K562 (cell line): ENCODE measurements at regions not wholly inside any gene's neighbourhood (a gene's known extent, or its start where the extent isn't known, plus 50 kb on each side); places are given as distances from the start of the nearest gene placed in this dataset.

Experiments used
- ATAC-seq: fragments of 200-7000 bp; cut with Tn5 transposase; 3 replicates; pipeline ENCODE4 v1.9.1; 2020; ENCODE audit warnings: moderate library complexity
- BruUV-seq: library from RNA; stranded (reverse); fragments of 400-500 nt; replicated peaks from 2 replicates; lab custom pipeline; 2021; lab: Mats Ljungman, UMichigan
- CTCF ChIA-PET: fragments of 300-600 bp; formaldehyde crosslinking; extraction: SDS; loops from one replicate; lab custom pipeline; 2021; ENCODE audit warnings: low intra/inter-chr PET ratio; lab: Yijun Ruan, JAX
- POLR2A ChIA-PET: fragments of 300-600, 350-650 bp; sonication (Branson Sonifier 250); formaldehyde crosslinking; extraction: SDS; loops from one replicate; lab custom pipeline; 2021; ENCODE audit warnings: antibody characterized with exemption, inconsistent platforms; lab: Yijun Ruan, JAX
- DNase-seq, 4 experiments: peaks; one replicate each; pipeline versions ENCODE4 v3.0.0 to v3.0.0-alpha.2; 2011 to 2018; ENCODE audit warnings: low spot score in 3 of 4, mixed read lengths in 3 of 4; ENCODE audit errors: extremely low read depth in 1 of 4
- FAIRE-seq: peaks from 2 replicates; lab custom pipeline; 2011; peaks lifted over from hg19 to GRCh38; lab: Jason Lieb, UNC
- H2AFZ ChIP-seq: 2 replicates; pipeline ENCODE4 v1.6.0; 2011; ENCODE audit warnings: low read depth, low read length, control low read depth, inconsistent platforms
- H3K27ac ChIP-seq: fragments of 200-600 bp; 3 replicates; pipeline ENCODE4 v1.8.0; 2011; ENCODE audit warnings: low read depth, mild to moderate bottlenecking, control low read depth, inconsistent platforms, low read length, moderate library complexity, mixed read lengths; ENCODE audit errors: extremely low read depth
- H3K27me3 ChIP-seq, 2 experiments: fragments of 300-600 bp in 1 of 2; 2 replicates in 1 of 2; 3 replicates in 1 of 2; pipeline versions ENCODE4 v1.6.0 to v1.8.0; 2011; ENCODE audit warnings: inconsistent platforms in 2 of 2, low read length in 2 of 2, mild to moderate bottlenecking in 1 of 2, mixed read lengths in 1 of 2, moderate library complexity in 1 of 2; ENCODE audit not compliant: control insufficient read depth in 2 of 2, insufficient read depth in 2 of 2
- H3K36me3 ChIP-seq: fragments of 300-600 bp; 3 replicates; pipeline ENCODE4 v1.8.0; 2011; ENCODE audit warnings: mild to moderate bottlenecking, low read length, inconsistent platforms; ENCODE audit not compliant: control insufficient read depth, insufficient read depth
- H3K4me1 ChIP-seq, 2 experiments: fragments of 200-600 bp in 1 of 2; replicated peaks in 1 of 2; 2 replicates in 1 of 2; 3 replicates in 1 of 2; pipeline versions ENCODE4 v1.5.1 to v1.8.0; 2011; ENCODE audit warnings: inconsistent platforms in 2 of 2, low read length in 2 of 2, mild to moderate bottlenecking in 1 of 2, mixed read lengths in 1 of 2, moderate library complexity in 1 of 2; ENCODE audit not compliant: control insufficient read depth in 2 of 2, insufficient read depth in 2 of 2
- H3K4me2 ChIP-seq: 2 replicates; pipeline ENCODE4 v1.6.1; 2011; ENCODE audit warnings: low read length, control low read depth, inconsistent platforms, mixed read lengths; ENCODE audit not compliant: insufficient read depth
- H3K4me3 ChIP-seq: fragments of 200-600 bp; sonication (generic), shearing (Covaris generic); 2 replicates; pipeline ENCODE4 v1.5.1; 2016; ENCODE audit warnings: control low read depth, inconsistent platforms
- H3K79me2 ChIP-seq: fragments of 200-600 bp; 3 replicates; pipeline ENCODE4 v1.8.0; 2011; ENCODE audit warnings: low read length, inconsistent platforms; ENCODE audit not compliant: control insufficient read depth, insufficient read depth
- H3K9ac ChIP-seq, 2 experiments: 2 replicates each; pipeline versions ENCODE4 v1.6.0 to v1.6.1; 2011; ENCODE audit warnings: low read depth in 2 of 2, low read length in 2 of 2, control low read depth in 1 of 2, inconsistent platforms in 1 of 2, mild to moderate bottlenecking in 1 of 2, mixed read lengths in 1 of 2; ENCODE audit not compliant: insufficient read depth in 1 of 2
- H3K9me1 ChIP-seq: one replicate; pipeline ENCODE4 v1.6.0; 2011; ENCODE audit warnings: inconsistent platforms, mild to moderate bottlenecking, low read length, moderate library complexity; ENCODE audit not compliant: control insufficient read depth, insufficient read depth
- H3K9me3 ChIP-seq: replicated peaks from 2 replicates; pipeline ENCODE4 v1.5.1; 2011; ENCODE audit warnings: low read depth, low read length, inconsistent platforms; ENCODE audit not compliant: control insufficient read depth, insufficient read depth
- H4K20me1 ChIP-seq: replicated peaks from 2 replicates; pipeline ENCODE4 v1.6.1; 2011; ENCODE audit warnings: low read length, inconsistent platforms, mixed read lengths; ENCODE audit not compliant: control insufficient read depth, insufficient read depth
- ATF7 ChIP-seq: fragments of 450-650 bp; IDR thresholded peaks from 2 replicates; pipeline ENCODE4 v1.7.1; 2014; ENCODE audit warnings: mild to moderate bottlenecking, moderate library complexity
- CC2D1A ChIP-seq: fragments of 450-650 bp; IDR thresholded peaks from 2 replicates; pipeline ENCODE4 v1.6.1; 2017; ENCODE audit warnings: mild to moderate bottlenecking
- CHD2 ChIP-seq: IDR thresholded peaks from 2 replicates; pipeline ENCODE4 v1.6.1; 2011; ENCODE audit warnings: low read depth, low read length
- ETV1 ChIP-seq: fragments of 450-650 bp; conservative IDR thresholded peaks from 2 replicates; pipeline ENCODE4 v1.6.1; 2016; ENCODE audit warnings: missing genetic modification characterization, control low read depth, low read depth, missing compliant biosample characterization
- FOXA1 ChIP-seq: fragments of 450-650 bp; IDR thresholded peaks from 2 replicates; pipeline ENCODE4 v1.6.1; 2016; ENCODE audit warnings: mild to moderate bottlenecking, borderline replicate concordance
- GATA2 ChIP-seq: sonication (generic); formaldehyde crosslinking; IDR thresholded peaks from 2 replicates; pipeline ENCODE4 v1.4.0; 2020; ENCODE audit warnings: mild to moderate bottlenecking, missing genetic modification reagents
- HIVEP1 ChIP-seq: fragments of 250-450 bp; sonication (Bioruptor Pico); IDR thresholded peaks from 2 replicates; pipeline ENCODE4 v1.4.0; 2020; ENCODE audit warnings: mild to moderate bottlenecking
- MBD2 ChIP-seq: sonication (generic); IDR thresholded peaks from 2 replicates; pipeline ENCODE4 v1.6.1; 2016; ENCODE audit warnings: low read depth, borderline replicate concordance
- NR1H2 ChIP-seq: sonication (generic); formaldehyde crosslinking; IDR thresholded peaks from 2 replicates; pipeline ENCODE4 v1.4.0; 2020; ENCODE audit warnings: mild to moderate bottlenecking, missing genetic modification reagents
- SMARCC2 ChIP-seq: fragments of 450-650 bp; IDR thresholded peaks from 2 replicates; pipeline ENCODE4 v1.6.1; 2017; ENCODE audit warnings: antibody characterized with exemption, moderate library complexity, mild to moderate bottlenecking, low read depth
- THRA ChIP-seq: fragments of 450-650 bp; IDR thresholded peaks from 2 replicates; pipeline ENCODE4 v1.6.1; 2017; ENCODE audit warnings: mild to moderate bottlenecking, moderate library complexity
- THRB ChIP-seq: fragments of 450-650 bp; formaldehyde crosslinking; conservative IDR thresholded peaks from 2 replicates; pipeline ENCODE4 v1.4.0; 2022; ENCODE audit warnings: mild to moderate bottlenecking, missing genetic modification characterization
- USF2 ChIP-seq: sonication (generic); formaldehyde crosslinking; IDR thresholded peaks from 2 replicates; pipeline ENCODE4 v1.5.0; 2020; ENCODE audit warnings: missing genetic modification reagents
- ZFP30 ChIP-seq: fragments of 250-450 bp; sonication (Bioruptor Pico); IDR thresholded peaks from 2 replicates; pipeline ENCODE4 v1.8.0; 2022; ENCODE audit warnings: moderate library complexity, mild to moderate bottlenecking, inconsistent platforms, borderline replicate concordance
- ZNF12 ChIP-seq: sonication (generic); formaldehyde crosslinking; IDR thresholded peaks from 2 replicates; pipeline ENCODE4 v1.4.0; 2020; ENCODE audit warnings: mild to moderate bottlenecking, missing genetic modification reagents
- ZNF3 ChIP-seq: fragments of 250-450 bp; sonication (Bioruptor Pico); IDR thresholded peaks from 2 replicates; pipeline ENCODE4 v1.5.0; 2021; ENCODE audit warnings: mild to moderate bottlenecking, moderate library complexity
- ZNF324 ChIP-seq: fragments of 250-450 bp; sonication (Bioruptor Pico); IDR thresholded peaks from 2 replicates; pipeline ENCODE4 v1.4.0; 2020; ENCODE audit warnings: mild to moderate bottlenecking
- ZNF445 ChIP-seq: fragments of 250-450 bp; sonication (Bioruptor Pico); IDR thresholded peaks from 2 replicates; pipeline ENCODE4 v1.4.0; 2020; ENCODE audit warnings: low read depth, mild to moderate bottlenecking, moderate library complexity
- ZNF561 ChIP-seq: fragments of 450-650 bp; formaldehyde crosslinking; conservative IDR thresholded peaks from 2 replicates; pipeline ENCODE4 v1.4.0; 2020; ENCODE audit warnings: mild to moderate bottlenecking, moderate library complexity
- WGBS: fragments of 100-300 bp; shearing (Covaris generic); methylation state at CpG from one replicate; pipeline ENCODE4 v1.1.6; 2016; ENCODE audit warnings: low coverage, mixed read lengths; ENCODE audit not compliant: insufficient coverage; ENCODE audit errors: missing lambda C conversion rate; 5-methylcytosine and 5-hydroxymethylcytosine counted together
- in situ Hi-C: fragments of 300-500 bp; cut with MboI; formaldehyde crosslinking; loops from 4 replicates; pipeline ENCODE4 v1.15.0; 2018; ENCODE audit warnings: inconsistent platforms, mixed read lengths
- intact Hi-C: fragments of 100-400 bp; cut with micrococcal nuclease; formaldehyde crosslinking; loops from 2 replicates; pipeline ENCODE4 v1.14.2; 2022

GRCh38 chr1:208857465-208857864 is 613.3 kb upstream of the PLXNA2 start:
- POLR2A ChIA-PET = no interaction called here

GRCh38 chr1:208858738-208859137 is 614.6 kb upstream of the PLXNA2 start:
- Histone ChIP-seq H3K4me2 (no peak overlapping the region), H4K20me1 (no peaks in the 10 kb centered on the region), H3K4me3 (no peak overlapping the region), H2AFZ (no peak overlapping the region), H3K9me1 (no peaks in the 10 kb centered on the region), H3K36me3 (no peaks in the 10 kb centered on the region), H3K9ac (no peak overlapping the region), H3K9me3 (no peaks in the 10 kb centered on the region), H3K4me1 (no peaks in the 10 kb centered on the region), H3K79me2 (no peaks in the 10 kb centered on the region), H3K27ac (no peak overlapping the region), H3K27me3 (no peaks in the 10 kb centered on the region)
- BruUV-seq = no TSS peak
- ATAC-seq = no peak
- TF ChIP-seq USF2 (CRISPR knock-in tag) (no peak), SMARCC2 (no peak), ZFP30 (CRISPR knock-in tag) (no peak), THRB (CRISPR knock-in tag) (no peak), CC2D1A (no peak), GATA2 (CRISPR knock-in tag) (no peak), ZNF445 (CRISPR knock-in tag) (no peak), ZNF12 (CRISPR knock-in tag) (no peak), THRA (no peak), FOXA1 (no peak), ATF7 (no peak), ETV1 (tag) (no peak), HIVEP1 (CRISPR knock-in tag) (no peak)
- 0% methylated on average over 5 of the region's 5 CpGs for WGBS
- no peak for FAIRE-seq
- POLR2A ChIA-PET = interaction anchor here (0.7 kb wide), 1 partner anchor 65 kb away, joined by 4 read pairs; no protein-coding TSS in a partner anchor
- no peak for DNase-seq
- in situ Hi-C loops (no loop called here), intact Hi-C loops (no loop called here)
- CTCF ChIA-PET = no interaction called here

More at GRCh38 chr1:208857465-208857864, 613.3 kb upstream of the PLXNA2 start:
- no peak overlapping the region for H3K4me3 ChIP-seq
- no peak overlapping the region for H3K9ac ChIP-seq
- TF ChIP-seq ZNF324 (no peak), CHD2 (no peak), ZNF561 (no peak), NR1H2 (CRISPR knock-in tag) (no peak), MBD2 (no peak), ZNF3 (CRISPR knock-in tag) (no peak)
- in situ Hi-C loops = no loop called here
- H3K79me2 ChIP-seq = no peaks in the 10 kb centered on the region
- BruUV-seq = no TSS peak
- H3K27ac ChIP-seq = no peak overlapping the region
- no peak overlapping the region for H3K4me2 ChIP-seq
- H3K4me1 ChIP-seq = no peaks in the 10 kb centered on the region
- H3K27me3 ChIP-seq = no peaks in the 10 kb centered on the region
- H3K36me3 ChIP-seq = no peaks in the 10 kb centered on the region
- no peak for FAIRE-seq
- H3K9me3 ChIP-seq = 0 out of 2 replicates have a peak, but pooled peaks cover 2% of the 10 kb centered on the region
- no peak for DNase-seq
- ATAC-seq = no peak
- no peaks in the 10 kb centered on the region for H3K9me1 ChIP-seq
- 0% methylated on average over 2 of the region's 2 CpGs for whole genome bisulfite sequencing
- CTCF ChIA-PET = no interaction called here
- intact Hi-C loops = no loop called here
- H2AFZ ChIP-seq = no peak overlapping the region
- no peaks in the 10 kb centered on the region for H4K20me1 ChIP-seq
